Stimulated activated CD4-positive, alpha-beta T cell treated with anti-CD3 and anti-CD28 coated beads, Interleukin-4, amount 100 ng/mL, for 24 hours (primary cell): ENCODE measurements at regions not wholly inside any gene's neighbourhood (a gene's known extent, or its start where the extent isn't known, plus 50 kb on each side); places are given as distances from the start of the nearest gene placed in this dataset.

Experiments used
- DNase-seq: peaks from one replicate; pipeline ENCODE4 v3.0.0-alpha.2; 2020

DNA sequence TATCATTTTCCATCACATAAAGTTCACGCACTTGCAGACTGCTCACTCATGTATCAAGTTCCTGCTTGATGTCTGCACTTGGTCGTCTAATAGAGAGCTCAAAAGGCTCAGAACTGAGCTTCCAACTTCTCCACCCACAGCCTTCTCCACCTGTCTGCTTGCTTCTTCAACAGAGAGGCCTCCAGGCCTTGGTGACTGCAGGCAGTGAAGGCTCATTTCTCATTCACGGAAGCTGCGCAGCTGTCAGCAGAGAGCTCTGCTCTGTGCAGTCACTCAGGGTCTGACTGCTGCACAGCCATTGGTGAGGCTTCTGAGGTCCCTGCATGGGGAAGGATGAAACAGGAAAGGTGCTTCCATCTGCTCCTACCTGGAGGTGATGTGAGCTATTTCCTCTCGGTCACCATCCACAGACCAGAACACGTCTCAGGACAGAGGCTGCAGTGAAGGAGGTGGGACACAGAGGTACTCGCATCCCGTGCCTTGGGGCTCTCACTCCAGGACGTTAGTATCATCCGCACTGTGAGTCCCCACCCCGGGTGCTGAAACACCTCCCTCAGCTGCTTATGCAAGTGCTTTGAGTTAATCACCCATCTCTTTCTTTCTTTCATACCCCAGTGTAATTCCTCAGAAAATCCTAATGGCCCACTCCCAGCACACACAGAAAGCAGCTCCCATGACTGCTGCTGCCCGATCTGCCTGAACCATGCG lies 126.2 kb downstream of the TMEM18 start:
- DNase-seq, result no peak

DNA sequence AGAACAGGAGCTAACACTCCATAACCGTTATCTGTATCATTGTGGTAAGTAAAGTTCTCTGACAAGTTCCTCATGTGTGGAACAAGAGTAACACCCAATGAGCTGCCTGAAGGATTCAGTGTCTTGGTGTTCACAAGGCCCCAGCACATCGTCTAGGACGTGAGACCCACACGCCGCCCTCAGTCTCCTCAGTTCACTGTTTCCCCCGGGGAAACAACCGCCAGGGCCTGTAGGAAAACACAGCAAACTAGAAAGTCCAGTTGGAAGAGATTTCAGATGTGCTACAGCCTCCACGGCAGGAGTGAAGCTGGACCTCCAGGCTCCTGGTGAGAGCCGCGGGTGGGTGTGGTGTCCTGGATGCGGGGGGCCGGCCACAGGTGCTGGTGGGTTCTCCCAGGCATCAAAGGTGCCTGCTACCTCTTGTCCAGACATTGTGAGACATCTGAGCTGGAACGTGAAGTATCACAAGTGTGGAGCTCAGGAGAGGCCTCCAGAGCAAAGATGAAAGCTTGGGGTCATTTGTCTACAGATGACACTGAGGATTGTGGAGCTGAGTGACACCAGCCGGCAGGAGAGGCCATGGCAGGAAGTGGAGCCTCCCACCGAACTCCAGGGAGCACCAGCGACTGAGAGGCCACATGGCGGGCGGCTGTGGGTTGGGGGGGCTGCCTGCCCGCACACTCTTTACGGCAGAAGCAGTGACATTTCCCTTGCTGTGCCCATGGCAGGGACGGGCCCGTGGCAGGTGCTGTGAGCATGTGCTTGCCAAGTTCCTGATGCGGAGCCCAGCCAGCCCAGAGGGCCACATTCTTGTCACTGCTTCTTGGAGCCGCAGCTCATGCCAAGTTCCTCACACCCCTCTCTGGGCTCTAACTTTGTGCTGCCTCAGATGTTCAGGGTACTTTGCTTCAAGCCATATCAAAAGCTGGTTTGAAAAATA lies 131.2 kb downstream of the TMEM18 start:
- DNase-seq, result no peak

DNA sequence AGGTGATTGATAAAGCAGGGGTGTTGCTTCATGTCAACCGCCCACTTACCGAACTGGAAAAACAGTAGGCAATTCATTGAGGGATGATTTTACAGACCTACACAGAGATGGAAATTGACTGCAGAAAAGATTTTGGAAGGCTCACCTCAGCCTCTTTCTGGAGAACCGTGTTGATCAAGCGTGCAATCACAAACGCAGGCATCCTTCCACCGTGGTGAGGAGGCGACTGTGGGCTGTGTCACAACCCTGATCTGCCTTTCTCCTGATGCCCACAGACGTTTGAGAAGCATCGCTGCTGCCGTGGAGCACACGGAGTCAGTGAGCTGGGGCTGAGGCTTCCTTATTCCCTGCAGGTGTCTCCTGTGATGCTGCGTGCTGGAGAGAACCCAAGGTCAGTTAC lies 132.0 kb downstream of the TMEM18 start:
- DNase-seq, result no peak

DNA sequence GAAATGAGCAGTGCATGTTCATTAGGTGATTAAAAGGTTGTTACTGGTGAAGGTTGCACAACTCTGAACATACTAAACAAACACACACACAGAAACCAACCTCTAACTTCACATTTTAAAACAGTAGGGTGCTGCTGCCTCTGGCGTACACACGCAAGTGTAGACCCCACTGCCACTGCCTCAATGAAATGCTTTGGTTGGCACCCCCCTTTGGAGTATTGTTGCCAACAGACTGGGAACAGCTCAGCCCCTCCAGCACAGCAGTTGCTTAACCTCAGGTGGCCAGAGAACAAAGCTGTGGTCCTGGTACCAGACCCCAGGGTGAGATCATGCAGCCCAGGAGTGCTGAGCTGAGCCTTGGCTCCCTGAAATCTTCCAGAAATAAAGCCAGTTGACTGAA lies 138.6 kb downstream of the TMEM18 start:
- no peak for DNase-seq

DNA sequence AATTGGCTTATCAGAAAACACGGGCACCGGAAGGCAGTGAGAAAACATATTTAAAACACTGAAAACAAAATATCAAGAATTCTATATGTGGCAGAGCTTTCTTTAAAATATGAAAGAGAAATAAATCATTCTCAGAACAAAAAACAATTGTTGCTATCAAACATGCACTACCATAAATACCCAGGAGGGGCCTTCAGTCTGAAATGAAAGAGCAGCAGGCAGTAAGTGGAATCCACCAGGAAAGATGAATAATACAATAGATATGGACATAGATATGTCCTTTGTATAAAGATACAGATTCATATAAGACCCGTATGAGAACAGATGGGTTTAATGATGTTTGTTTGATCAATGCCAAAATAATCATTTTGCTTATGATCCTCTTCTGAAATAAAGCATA lies 142.0 kb downstream of the TMEM18 start:
- DNase-seq, result no peak

DNA sequence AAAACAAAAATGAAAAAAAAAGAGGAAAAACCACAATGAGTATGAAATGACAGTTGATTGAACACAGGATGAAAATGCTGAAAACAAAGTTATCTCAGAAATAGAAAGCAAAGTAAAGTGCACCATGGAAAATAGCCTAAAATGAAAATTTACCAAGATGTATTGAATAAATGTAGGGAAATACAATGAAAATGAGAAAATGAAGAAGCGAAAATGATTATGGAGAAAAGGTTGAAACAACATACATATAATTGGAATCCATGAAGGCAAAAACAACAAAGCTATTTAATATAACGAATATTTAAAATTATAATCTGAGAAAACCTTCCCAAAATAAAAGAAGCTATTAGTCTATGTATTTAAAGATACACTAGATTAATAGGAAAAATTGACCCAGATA lies 147.4 kb downstream of the TMEM18 start:
- no peak for DNase-seq

DNA sequence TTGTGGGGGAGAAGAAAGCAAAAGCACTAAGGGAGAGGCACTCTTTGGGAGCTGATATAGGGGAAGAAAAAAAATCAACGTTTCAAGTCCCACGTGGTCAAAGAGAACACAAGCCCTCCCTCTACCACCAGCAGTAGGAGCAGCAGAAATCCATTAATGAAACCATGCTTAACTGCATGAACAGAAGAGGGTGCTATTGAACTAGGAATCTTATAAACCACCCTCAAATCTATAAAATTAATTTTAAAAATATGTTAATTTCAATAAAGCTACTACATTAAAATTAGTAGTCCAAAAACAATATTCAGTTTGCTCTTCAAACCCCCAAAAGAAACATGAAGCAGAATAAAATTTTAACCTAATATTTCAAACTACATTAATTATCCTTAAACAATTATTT lies 147.8 kb downstream of the TMEM18 start:
- DNase-seq, result no peak

DNA sequence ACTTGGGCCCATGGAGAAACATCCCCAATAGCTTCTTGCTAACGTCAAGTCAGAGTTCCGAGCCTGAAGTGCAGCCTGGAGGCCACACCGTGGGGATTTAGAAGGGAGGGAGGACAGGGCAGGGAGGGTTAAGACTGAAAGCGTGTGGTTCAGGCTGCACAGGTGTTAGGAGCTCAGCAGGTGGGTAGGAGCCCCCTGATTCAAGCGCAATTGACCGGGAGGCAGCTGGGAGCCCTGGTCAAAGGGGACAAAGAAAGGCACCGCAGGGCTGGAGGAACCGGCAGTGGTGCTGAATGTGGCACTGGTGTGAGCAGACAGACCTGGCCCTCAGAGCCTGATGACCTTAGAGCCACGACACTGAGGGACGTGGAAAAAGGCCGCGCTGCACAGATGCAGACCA lies 149.6 kb downstream of the TMEM18 start:
- no peak for DNase-seq

DNA sequence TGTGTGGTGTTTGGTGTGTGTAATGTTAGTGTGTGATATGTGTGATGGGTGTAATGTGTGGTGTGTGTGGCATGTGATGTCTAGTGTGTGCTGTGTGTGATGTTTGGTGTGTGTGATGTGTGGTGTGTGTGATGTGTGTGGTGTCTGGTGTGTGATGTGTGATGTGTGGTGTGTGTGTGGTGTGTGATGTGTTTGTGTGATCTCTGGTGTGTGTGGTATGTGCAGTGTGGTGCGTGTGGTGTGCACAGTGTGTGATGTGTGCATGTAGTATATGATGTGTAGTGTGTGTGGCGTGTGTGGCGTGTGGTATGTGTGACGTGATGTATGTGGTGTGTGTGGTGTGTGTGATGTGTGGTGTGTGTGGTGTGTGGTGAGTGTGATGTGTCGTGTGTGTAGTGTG lies 150.3 kb downstream of the TMEM18 start:
- DNase-seq, result no peak

DNA sequence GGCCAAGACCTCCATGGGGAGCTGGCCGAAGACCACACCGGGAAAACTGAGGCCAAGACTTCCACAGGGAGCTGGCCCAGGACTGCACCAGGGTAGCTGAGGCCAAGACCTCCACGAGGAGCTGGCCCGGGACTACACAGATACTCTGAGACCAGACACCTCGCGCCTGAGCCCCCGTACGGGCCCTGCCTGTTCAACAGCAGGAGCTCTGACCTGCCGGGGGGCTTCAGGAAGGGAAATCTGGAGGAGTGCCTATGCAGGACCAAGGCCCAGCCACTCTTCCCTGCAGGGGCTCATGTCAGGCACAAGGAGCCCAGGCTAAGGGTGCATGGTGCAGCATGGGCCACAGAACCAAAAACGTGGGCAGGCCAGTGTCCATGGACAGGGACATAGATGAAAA lies 151.6 kb downstream of the TMEM18 start:
- no peak for DNase-seq

DNA sequence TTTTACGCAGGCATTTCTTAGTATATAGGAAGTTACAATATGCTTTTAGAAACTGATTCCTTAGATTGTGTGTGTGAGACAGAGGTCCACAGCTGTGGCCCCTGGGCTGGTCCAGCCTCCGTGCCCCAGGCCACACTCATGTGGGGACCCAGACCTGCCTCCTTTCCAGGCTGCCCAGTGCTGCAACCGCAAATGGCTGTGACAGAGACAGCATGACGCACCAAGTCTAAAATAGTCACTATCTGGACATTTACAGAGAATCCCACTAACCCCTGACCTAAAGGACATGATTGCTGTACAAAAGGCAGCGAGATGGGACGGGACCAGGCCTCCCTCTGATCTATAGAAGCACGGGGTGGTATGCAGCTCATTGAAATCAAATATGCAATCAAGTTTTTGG lies 152.2 kb downstream of the TMEM18 start:
- no peak for DNase-seq

DNA sequence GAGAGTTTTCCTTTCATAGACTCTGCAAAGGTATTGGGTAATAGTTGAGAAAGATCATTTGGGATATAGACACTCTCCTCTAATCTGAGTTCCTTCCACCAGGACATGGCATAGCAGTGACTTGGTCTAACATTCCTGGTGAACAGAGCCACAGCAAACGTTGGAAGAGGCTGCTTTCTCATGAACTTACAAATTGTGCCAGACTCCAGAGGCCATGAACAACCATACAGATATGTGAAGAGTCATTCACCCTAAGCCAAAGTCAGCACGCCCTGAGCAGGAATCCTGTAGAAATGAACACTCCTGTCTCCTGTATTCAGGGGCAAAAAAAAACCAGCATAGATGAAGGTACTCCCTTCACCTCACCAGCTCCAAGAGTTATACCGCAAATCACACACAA lies 152.8 kb downstream of the TMEM18 start:
- DNase-seq, result no peak

DNA sequence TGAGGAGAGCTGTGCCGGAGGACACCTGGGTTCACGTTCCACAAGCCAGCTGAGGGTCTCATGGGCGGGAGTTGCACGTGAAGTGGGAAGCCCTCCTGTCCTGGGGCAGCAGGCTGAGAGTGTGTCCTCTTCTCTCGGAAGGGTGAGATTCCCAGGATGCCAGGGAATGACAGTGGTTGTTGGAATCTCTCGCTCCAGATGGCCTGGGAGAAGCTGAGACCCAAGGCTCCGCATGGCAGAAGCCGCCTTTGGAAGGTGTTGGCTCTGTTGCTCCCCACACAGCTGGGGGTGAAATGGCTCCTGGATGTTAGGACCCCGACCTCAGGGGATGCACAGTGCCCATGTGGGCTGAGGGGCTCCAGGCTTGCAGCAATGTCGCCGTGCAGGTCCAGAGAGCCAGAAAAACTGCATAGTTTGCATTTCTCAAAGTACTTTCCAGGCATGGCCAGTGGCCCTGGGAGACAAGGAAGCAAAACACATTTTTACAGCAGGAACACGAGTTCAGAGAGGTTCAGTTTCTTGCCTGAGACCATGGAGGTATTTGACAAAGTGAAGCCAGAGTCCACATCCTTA lies 153.4 kb downstream of the TMEM18 start:
- DNase-seq, result no peak

DNA sequence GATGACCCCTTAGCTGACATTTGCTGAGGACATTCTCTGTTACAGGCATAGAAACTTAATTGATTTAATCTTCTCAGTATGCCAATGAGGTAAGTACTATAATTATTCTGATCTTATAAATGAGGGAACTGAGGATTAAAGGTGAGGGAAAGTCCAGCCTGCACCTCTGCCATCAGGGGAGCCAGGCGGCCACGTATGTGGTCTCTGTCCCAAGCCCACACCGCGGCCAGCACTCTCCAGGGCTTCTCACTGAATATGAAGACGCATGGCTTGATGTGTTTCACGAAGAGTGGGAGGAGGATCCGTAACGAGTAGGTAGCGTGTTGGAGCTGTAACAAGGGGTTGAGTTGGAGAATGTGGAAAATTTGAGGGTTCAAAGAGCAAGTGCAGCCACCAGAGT lies 154.4 kb downstream of the TMEM18 start:
- DNase-seq, result no peak

DNA sequence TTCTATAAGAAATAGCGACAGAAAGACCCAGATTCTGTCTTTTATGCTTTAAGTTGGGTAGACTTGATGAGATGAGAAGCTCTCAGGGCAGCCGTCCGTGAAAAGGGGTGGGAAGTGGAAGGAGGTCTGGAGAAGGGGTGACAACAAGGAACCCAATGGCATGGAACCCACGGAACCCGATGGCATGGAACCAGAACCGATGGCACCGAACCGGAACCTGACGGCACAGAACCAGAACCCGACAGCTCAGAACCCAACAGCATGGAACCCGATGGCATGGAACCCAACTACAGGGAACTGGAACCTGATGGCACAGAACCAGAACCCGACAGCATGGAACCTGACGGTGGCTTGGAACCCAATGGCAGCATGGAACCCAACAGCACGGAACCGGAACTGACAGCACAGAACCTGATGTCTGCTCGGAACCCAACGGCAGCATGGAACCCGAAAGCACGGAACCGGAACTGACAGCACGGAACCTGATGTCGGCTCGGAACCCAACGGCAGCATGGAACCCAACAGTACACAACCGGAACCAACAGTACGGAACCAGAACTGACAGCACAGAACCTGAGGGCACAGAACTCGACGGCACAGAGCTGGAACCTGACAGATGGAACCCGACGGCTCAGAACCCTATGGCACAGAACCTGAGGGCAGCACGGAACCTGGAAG lies 155.2 kb downstream of the TMEM18 start:
- no peak for DNase-seq

DNA sequence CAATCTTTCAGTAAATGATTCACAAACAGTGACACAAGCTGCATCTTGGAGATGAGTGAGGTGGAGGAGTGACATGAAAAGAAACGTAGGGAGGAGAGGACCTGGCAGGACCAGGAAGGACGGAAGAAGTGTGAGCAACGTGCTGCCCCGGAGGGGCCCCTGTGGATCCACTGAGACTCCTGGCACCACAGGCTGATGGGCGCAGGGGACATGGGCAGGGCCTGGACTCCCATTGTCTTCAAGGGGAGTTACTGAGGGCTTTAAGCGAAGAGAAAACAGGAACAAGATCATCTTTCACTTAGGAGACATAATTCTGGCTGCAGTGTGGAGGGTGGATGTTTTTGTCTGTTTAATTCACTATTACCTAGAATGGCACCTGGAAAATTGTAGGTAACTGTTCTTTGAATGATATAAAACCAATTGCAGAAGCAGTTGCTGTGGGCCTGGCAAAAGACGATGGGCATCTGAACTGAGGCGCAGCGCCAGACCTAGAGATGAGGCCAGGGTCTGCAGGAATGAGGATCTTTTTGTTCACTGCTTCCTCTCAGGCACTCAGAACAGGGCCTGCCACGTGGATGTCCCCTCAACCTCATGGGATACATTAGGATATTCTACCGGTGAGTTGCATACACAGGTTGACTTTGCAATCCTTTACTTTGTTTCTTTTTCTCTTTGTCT lies 156.4 kb downstream of the TMEM18 start:
- no peak for DNase-seq

DNA sequence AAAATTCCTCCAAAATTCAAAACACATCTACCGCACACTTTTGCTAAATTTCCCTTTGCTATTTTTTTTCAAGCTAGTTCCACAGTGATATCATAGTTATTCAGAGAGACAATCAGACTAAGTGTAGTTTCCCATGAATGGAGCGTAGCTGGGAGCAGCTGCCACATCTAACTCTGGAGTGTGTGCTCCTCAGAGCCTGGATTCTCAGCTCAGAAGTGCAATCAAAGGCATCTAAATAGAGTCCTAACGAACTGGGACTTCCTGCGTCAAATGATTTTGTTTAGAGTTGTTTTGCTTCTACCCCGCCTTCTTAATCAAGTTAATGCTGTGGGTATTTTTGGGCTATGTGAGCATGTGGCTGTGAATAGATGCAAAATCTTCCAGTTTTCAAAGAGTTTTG lies 160.3 kb downstream of the TMEM18 start:
- no peak for DNase-seq

DNA sequence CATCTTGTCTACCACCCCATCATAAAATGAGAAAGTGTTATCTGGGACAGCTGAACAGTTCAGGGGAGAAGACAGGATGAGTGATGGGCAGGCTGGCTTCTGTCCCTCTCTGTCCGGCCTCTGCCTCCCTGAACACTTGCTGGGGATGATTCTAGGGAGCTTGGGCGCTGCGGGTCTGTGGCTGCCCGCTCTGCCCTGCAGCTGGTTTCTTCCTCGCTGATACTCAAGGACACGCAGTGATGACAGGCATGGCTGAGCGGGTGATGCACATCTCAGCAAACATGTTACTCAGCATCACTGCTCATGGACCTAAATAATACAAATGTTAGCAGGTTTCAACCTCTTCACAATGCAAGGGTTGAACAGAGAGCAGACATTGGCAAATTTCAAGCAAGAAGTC lies 161.1 kb downstream of the TMEM18 start:
- no peak for DNase-seq

DNA sequence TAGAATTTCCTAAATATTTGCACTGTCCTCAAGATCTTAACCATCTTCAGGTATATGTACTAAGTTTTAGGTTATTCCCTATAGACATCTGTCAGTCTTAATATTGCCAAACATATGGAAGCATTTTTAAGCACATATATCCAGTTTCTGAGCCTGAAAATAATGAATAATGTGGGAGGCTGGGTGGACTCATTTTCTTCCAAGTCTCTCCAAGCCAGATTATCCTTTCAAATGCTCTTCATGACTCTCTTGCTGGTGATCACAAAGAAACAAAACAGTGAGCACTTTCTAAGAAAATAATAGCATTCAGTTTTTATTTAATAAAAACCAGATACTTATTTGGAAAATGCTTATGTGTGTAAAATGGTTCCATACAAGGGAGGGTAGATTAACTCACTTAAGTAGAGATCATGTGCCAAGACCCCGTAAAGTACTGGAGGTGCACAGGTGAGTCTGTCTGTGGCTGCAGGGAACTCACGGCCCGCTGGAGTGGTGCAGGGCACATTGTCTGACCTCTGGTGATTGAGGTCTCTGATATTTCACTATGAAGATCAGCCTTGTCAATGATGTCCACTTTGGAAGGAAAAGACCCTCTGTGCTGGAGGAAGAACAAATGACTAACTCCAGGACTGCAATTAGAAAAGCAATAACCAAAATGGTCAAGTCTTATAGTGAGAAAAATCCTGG lies 161.6 kb downstream of the TMEM18 start:
- no peak for DNase-seq

DNA sequence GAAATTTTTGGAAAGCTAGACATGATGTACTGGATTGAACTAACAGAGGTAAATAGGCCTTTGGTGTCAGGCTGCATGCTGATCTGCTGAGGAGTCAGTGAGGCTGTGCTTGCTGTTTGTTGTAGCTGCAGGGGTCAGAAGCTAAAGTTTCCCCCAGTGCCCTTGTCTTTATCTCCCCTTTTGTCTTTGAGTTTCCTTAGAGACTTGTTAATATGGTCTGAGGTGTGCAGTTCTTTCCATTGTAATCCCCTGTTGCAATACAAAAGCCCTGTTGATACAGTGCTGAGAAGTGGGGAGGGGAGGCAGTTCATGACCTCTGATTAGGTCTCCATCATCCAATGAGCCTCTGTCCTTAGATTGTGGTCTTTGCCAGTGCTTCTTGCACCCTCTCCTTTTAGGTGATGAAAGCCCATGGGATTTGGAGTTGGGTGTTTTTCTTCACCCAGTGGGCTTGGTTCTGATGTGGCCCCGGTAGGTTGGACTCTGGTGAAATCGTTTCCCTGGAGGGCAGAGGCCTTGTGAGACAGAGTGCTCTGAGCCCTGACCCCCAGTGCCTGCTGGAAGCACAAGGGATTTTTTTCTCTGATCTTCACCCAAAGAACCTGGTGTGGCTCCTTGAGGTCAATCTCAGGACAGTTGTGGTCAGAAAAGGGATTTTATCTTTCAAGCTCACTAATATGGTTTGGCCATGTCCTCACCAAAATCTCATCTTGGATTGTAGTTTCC lies 163.1 kb downstream of the TMEM18 start:
- DNase-seq, result no peak

DNA sequence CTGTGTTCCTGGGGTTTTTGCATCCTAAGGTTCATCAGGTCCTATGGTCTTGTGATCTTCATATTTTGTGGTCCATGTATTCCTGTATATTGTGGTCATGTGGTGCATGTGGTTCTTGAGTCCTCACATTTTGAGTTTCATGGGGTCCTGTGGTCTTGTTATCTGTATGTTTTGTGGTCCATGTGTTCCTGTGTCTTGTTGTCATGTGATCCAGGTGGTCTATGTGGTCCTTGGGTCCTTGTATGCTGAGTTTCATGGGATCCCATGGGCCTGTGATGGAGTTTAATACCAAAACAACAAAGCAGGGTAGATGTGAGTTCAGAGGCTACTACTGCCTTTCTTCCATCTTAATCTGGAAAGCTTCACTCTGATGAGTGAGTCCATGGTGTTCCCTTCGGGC lies 166.4 kb downstream of the TMEM18 start:
- no peak for DNase-seq

DNA sequence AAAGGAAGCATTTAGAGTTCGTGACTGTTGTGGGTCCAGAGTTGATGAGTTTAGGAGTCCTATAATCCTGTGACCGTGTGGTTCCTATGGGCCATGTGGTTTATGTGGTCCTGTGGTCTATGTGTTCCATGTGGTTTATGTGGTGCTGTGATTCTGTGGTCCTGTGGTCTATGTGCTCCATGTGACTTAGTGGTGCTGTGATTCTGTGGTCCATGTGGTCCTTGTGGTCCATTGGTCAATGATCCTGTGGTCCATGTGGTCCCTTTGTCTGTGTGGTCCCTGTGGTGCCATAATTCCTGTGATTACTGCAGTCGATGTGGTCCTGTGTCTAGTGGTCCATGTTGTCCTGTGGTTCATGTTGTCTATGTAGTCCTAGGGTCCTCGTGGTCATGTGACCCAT lies 167.3 kb downstream of the TMEM18 start:
- DNase-seq, result no peak
